ENCODE measurements at regions not wholly inside any gene's neighbourhood (a gene's known extent, or its start where the extent isn't known, plus 50 kb on each side); places are given as distances from the start of the nearest gene placed in this dataset.

GRCh38 chr6:170158296-170159021, 132.4 kb downstream of the DLL1 start:
- Histone ChIP-seq H3K4me1 (ENCODE audit: low read depth) (peaks cover 1% of the 10 kb centered on the region), H3K36me3 (no peaks in the 10 kb centered on the region), H3K9me3 (ENCODE audit: low read depth) (no peaks in the 10 kb centered on the region), H3K27ac (no peak overlapping the region), H3K27me3 (no peaks in the 10 kb centered on the region), H3K4me3 (no peak overlapping the region)
- no peak for TF ChIP-seq CTCF (IDR thresholded peaks at IDR 0.05; ENCODE audit: low read depth, low read length)
- DNase-seq (ENCODE audit: low read depth in 1 of 2, low spot score in 1 of 2), result no peak

- Histone ChIP-seq H3K27ac (no peak overlapping the region), H3K9me3 (ENCODE audit: low read depth) (no peaks in the 10 kb centered on the region), H3K27me3 (no peaks in the 10 kb centered on the region)
These were observed 133.2 kb downstream of the DLL1 start for GRCh38 chr6:170157567-170158218.

GRCh38 chr6:170156448-170157375, 134.2 kb downstream of the DLL1 start:
- no peak overlapping the region for H3K27ac ChIP-seq
- H3K36me3 ChIP-seq, result no peaks in the 10 kb centered on the region
- no peak for TF ChIP-seq CTCF (IDR thresholded peaks at IDR 0.05; ENCODE audit: low read depth, low read length)
- no peak for DNase-seq (ENCODE audit: low read depth in 1 of 2, low spot score in 1 of 2)
- H3K27me3 ChIP-seq, result no peaks in the 10 kb centered on the region
- H3K4me1 ChIP-seq (ENCODE audit: low read depth), result peaks cover 10% of the 10 kb centered on the region
- H3K9me3 ChIP-seq (ENCODE audit: low read depth), result no peaks in the 10 kb centered on the region
- H3K4me3 ChIP-seq, result no peak overlapping the region

More at GRCh38 chr6:170157567-170158218, 133.2 kb downstream of the DLL1 start:
- Histone ChIP-seq H3K4me1 (ENCODE audit: low read depth) (peaks cover 8% of the 10 kb centered on the region), H3K36me3 (no peaks in the 10 kb centered on the region), H3K4me3 (no peak overlapping the region)
- no peak for DNase-seq (ENCODE audit: low read depth in 1 of 2, low spot score in 1 of 2)
- TF ChIP-seq CTCF (IDR thresholded peaks at IDR 0.05; ENCODE audit: low read depth, low read length), result no peak

- Histone ChIP-seq H3K27me3 (no peaks in the 10 kb centered on the region), H3K27ac (no peak overlapping the region), H3K4me3 (no peak overlapping the region), H3K36me3 (no peaks in the 10 kb centered on the region), H3K4me1 (ENCODE audit: low read depth) (peaks cover 14% of the 10 kb centered on the region), H3K9me3 (ENCODE audit: low read depth) (no peaks in the 10 kb centered on the region)
- TF ChIP-seq CTCF (IDR thresholded peaks at IDR 0.05; ENCODE audit: low read depth, low read length), result no peak
- no peak for DNase-seq (ENCODE audit: low read depth in 1 of 2, low spot score in 1 of 2)
These were observed 135.2 kb downstream of the DLL1 start for GRCh38 chr6:170155464-170156196.
